ENCODE measurements at regions not wholly inside any gene's neighbourhood (a gene's known extent, or its start where the extent isn't known, plus 50 kb on each side); places are given as distances from the start of the nearest gene placed in this dataset.

- no peak for DNase-seq
Measured at GRCh38 chr3:124592658-124593441, 137.4 kb upstream of the UMPS start.

GRCh38 chr3:124593442-124593829 is 136.8 kb upstream of the UMPS start:
- DNase-seq, result no peak

- no peak for DNase-seq
Measured at GRCh38 chr3:124594581-124594980, 135.7 kb upstream of the UMPS start.

GRCh38 chr3:124597273-124597672 is 133.0 kb upstream of the UMPS start:
- DNase-seq, result no peak

- no peak for DNase-seq
Measured at GRCh38 chr3:124597979-124598378, 132.3 kb upstream of the UMPS start.

DNA sequence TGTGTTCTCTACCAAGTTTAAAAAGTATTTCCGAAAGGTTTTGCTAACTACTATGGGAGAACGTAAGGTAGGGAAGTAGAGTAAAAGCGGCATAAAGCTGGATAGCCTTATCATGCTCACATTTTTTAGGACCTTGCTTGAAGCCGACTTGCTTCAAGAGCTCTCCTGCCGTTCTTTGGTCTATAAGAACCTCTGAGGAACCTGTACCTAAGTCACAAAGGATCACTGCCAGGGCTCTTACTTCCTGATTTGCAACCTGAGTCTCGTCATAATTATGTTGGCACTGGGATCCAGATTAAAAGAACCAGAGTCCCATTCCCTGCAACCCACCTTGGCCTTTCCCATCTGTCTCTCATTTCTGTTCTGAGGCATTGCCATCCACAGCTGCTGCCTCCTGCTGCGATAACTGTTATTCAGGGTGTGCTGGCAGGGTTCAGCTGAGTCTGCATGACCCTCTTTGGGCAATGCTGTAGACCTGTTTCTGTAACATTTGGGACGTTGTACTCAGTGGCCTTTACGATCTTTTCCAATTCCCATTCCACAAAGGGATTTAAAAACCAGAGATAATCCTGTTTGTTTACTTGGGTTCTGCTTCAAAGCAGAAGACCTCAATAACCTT is 131.0 kb upstream of the UMPS start:
- no peak for DNase-seq

GRCh38 chr3:124599779-124600693 is 130.2 kb upstream of the UMPS start:
- no peak for DNase-seq

DNA sequence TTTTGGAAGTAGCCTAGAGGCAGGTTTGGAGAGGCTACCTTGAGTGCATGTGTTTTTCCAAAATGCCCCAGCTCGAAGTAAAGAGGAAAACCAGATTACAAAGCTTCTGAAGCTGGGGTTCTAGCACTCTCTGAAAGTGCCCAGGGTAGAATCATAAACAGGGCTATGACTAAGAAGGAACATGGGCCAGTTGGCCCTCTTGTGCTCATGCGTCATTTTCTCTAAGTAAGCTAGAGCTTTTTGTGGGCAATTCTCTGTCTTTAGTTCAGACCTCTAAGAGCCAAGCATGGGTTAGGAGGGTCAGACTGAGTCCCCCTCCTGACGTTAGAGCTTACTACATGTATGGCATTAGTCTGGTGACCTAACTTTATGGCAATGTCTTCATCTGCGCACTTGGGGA is 129.5 kb upstream of the UMPS start:
- DNase-seq, result no peak

GRCh38 chr3:124601190-124601589 is 129.1 kb upstream of the UMPS start:
- DNase-seq, result no peak

GRCh38 chr3:124602980-124603627 is 127.1 kb upstream of the UMPS start:
- no peak for DNase-seq

DNA sequence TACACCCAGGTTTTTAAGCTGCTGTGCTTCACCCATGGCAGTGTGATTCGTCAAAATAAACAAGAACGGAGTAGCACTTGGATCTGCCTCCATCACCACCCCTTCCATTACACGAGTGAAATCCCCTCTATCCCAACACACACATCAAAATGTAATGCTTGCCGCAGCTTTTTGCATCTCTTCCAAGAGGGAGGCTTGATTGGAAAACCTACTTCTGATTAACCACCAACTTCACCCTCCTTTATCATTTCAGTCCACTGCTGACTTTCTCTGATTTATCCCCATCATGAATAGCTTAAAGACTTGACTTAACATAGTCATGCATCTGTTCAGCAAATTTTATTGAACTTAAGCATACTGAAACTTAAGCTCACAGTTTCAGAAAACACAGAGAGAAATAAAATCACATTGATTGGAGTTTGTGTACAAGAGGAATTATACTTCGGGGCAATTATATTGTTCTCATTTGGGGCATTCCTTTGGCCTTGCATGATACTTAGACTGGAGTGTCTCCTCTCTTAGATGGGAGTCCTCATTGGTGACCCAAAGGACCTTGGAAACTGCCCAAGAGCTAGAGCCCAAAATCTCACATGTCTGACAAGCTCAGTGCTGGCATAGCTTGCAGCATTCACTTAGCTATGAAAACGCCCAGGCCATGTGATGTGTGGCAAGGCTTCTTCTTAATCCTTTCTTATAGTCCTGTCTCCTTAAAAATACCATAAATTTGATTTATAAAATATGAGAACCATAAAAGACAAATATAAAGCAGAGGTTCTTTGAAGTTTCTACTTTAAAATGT is 124.3 kb upstream of the UMPS start:
- DNase-seq, result no peak

DNA sequence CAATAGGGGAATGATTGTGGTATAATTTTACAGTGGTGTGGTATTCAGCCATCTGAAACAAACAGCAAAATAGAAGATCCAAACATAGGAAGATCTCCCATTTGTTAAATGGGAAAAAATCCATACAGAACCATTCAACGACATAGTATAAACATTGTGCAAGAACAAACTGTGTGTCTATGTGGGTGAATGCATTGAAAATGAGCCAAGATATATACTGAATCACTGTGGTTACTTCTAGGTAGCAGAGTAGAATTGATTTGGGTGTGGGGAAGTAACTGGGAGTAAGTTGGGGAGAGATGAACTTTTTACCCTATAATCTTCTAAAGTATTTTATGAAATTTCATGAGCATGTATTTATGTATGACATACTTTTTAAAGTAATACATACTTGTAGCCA is 123.1 kb upstream of the UMPS start:
- no peak for DNase-seq

DNA sequence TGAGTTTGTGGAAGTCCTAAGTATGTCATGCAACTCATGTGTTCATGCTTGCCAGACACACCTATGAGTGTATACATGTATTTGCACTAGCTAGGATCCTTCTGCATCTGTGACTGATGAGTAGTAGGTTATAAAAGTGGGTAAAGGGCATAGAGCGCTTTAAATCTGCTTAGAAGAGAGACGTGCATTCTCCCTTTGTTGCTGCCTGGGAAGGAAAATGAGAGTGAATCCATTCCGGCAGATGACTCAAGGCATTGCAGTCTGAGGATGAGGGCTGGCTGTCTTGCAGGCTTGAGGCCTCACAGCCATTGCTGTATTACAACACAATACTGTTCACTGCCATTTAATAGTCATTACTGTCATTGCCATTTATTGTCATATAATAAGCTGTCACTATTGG is 120.8 kb upstream of the UMPS start:
- no peak for DNase-seq

GRCh38 chr3:124610130-124610529 is 120.1 kb upstream of the UMPS start:
- no peak for DNase-seq

DNA sequence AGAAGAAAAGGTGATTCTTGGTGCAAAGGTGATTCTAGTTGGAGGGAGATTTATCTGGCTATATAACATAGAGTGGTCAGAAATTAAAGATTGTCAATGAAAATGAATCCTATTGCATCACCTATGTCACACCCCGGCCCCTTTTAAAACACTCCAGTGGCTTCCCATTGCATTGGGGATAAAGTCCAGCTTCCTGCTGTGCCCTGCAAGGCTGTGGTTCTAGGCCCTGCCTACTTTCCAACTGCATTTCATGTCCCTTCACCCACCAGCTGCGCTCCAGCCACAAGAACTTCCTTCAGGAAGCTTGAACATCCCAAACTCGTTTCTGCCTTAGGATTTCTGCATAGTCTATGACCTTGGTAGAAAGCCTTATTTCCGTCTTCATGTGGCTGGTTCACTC is 118.7 kb upstream of the UMPS start:
- DNase-seq, result no peak

- DNase-seq, result no peak
Measured at GRCh38 chr3:124615896-124616543, 114.2 kb upstream of the UMPS start.

DNA sequence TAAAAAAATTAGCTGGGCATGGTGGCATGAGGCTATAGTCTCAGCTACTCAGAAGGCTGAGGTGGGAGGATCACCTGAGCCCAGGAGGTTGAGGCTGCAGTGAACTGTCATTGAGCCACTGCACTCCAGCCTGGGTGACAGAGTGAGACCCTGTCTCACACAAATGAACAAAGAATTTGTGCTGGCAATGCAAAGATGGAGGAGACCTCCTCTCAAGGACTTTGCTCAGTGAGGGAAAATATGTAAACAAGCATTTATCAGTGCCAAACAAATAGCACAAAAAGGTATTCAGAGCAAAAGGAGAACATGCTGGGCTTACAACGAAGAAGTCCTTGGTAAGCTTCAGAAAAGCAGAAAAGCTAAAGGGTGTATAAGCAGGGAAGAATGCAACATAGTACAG is 113.1 kb upstream of the UMPS start:
- no peak for DNase-seq

DNA sequence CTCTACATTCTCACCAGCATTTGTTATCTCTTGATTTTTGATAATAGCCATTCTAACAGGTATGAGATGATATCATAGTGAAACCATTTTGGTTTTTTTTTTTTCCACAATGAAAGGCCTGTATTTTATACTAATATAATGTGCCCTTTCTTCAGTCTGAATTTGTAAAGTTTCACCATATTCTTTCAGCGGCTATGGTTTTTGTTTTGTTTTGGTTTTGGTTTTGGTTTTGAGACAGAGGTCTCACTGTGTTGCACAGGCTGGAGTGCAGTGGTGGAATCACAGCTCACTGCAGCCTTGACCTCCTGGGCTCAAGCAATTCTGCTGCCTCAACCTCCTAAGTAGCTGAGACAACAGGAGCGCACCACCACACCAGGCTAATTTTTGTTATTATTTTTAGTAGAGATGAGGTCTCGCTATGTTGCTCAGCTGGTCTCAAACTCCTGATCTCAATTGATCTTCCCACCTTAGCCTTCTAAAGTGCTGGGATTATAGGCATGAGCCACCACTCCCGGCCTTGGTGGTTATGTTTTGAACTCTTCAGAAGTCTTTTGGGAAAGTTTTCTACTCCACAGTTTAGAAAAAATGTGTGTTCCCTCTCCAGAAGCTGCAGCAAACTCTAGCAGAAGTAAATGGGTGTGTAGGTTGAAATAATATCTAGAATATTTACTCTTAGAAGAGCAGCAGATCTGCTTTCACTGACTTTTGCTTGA is 110.2 kb upstream of the UMPS start:
- DNase-seq, result no peak

DNA sequence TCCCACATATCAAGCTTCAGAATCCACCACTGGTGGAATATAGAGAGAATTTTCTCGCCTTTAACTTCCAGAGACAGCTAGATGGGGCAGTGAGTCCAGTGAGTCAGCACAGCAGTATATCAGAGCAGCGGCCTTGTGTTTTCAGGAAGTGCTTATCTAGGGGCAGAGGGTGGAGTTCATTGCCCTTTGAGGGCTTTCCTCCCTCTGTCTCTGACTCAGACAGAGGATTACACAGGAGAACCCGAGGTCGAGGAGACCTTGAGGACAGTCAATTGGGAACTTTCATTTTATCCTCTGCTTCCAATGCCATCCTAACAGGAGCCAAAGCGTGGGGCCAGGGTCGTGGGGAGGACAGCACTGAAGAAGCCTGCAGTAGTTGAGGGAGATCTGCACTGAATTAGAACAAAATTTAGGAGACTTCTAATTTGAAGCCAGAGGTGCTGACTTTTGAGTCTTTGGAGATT is 109.6 kb upstream of the UMPS start:
- no peak for DNase-seq

GRCh38 chr3:124621498-124621897 is 108.8 kb upstream of the UMPS start:
- DNase-seq, result no peak

- no peak for DNase-seq
Measured at GRCh38 chr3:124625074-124625473, 105.2 kb upstream of the UMPS start.

All from COR-L47 (cell line).